Mesothelial cell of epicardium (in vitro differentiated cells): ENCODE measurements at regions not wholly inside any gene's neighbourhood (a gene's known extent, or its start where the extent isn't known, plus 50 kb on each side); places are given as distances from the start of the nearest gene placed in this dataset.
"Not testable (repeated sequence)": the region's sequence is repeated elsewhere in the genome, so short reads cannot be mapped to it uniquely, and the experiment has no call there.

Experiments
- DNase-seq, 2 experiments: peaks; one replicate each; pipeline ENCODE4 v3.0.0; 2021; ENCODE audit warnings: low spot score in 2 of 2; ENCODE audit not compliant: unreplicated experiment in 2 of 2
- H3K27ac Mint-ChIP-seq: 2 replicates; pipeline ENCODE4 v1.8.0; 2021; ENCODE audit warnings: mixed read lengths
- H3K27me3 Mint-ChIP-seq: 2 replicates; pipeline ENCODE4 v1.8.0; 2021; ENCODE audit warnings: low read depth, mixed read lengths
- H3K36me3 Mint-ChIP-seq: 2 replicates; pipeline ENCODE4 v1.8.0; 2021; ENCODE audit warnings: mixed read lengths
- H3K4me1 Mint-ChIP-seq: 2 replicates; pipeline ENCODE4 v1.8.0; 2021; ENCODE audit warnings: mixed read lengths
- H3K4me3 Mint-ChIP-seq: 2 replicates; pipeline ENCODE4 v1.8.0; 2021; ENCODE audit warnings: mild to moderate bottlenecking, moderate library complexity, mixed read lengths
- H3K9me3 Mint-ChIP-seq: 2 replicates; pipeline ENCODE4 v1.8.0; 2021; ENCODE audit warnings: mixed read lengths
- TF ChIP-seq, protein P1 (sequence below): fragments of 200-600 bp; sonication (generic); IDR thresholded peaks from one replicate; pipeline ENCODE4 v1.5.0; 2021; ENCODE audit warnings: antibody characterized with exemption; ENCODE audit not compliant: unreplicated experiment

DNA sequence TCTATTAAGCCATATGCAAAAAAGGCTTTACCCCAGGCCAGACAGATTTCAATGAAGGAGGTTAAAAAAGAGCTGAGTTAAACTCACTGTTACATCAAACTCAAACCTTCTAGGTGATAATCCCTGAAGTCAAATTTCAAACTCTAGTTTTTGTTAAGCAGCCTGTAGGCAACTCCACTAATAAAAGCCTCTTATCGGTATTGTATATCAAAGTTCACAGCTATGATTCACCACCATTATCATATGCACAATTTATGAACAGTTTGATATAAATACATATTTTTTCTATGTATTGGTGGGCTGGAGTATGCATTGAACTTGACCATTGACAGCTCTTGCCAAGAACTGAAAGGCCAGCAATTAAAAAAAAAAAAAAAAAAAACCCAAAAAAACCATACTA, 308.2 kb downstream of the BTBD3 start:
- no peak for DNase-seq
- Mint-ChIP-seq H3K9me3 (no peaks in the 10 kb centered on the region), H3K27ac (no peak overlapping the region), H3K27me3 (no peaks in the 10 kb centered on the region), H3K4me3 (no peak overlapping the region), H3K36me3 (no peaks in the 10 kb centered on the region), H3K4me1 (no peaks in the 10 kb centered on the region)
- TF ChIP-seq, protein P1, sequence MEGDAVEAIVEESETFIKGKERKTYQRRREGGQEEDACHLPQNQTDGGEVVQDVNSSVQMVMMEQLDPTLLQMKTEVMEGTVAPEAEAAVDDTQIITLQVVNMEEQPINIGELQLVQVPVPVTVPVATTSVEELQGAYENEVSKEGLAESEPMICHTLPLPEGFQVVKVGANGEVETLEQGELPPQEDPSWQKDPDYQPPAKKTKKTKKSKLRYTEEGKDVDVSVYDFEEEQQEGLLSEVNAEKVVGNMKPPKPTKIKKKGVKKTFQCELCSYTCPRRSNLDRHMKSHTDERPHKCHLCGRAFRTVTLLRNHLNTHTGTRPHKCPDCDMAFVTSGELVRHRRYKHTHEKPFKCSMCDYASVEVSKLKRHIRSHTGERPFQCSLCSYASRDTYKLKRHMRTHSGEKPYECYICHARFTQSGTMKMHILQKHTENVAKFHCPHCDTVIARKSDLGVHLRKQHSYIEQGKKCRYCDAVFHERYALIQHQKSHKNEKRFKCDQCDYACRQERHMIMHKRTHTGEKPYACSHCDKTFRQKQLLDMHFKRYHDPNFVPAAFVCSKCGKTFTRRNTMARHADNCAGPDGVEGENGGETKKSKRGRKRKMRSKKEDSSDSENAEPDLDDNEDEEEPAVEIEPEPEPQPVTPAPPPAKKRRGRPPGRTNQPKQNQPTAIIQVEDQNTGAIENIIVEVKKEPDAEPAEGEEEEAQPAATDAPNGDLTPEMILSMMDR = no peak

DNA sequence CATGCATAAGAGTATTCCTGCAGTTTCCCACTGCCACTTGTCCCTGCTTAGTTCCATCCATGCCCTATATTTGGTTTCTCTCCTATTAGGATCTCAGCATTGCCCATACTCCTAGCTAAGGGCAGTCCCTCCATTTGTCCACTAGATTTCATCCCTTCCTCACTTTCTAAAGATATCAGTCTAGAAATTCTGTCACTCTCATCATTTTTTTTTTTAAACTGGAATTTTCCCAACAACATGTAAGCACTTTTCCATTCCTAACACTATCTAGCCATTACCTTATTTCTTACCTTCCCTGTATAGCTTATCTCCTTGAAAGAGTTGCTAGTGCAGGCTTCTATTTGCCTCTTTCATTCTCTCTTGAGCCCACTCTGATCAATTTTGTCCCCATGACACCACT, 312.2 kb downstream of the BTBD3 start:
- no peaks in the 10 kb centered on the region for H3K4me1 Mint-ChIP-seq
- TF ChIP-seq, protein P1 = no peak
- no peaks in the 10 kb centered on the region for H3K9me3 Mint-ChIP-seq
- H3K4me3 Mint-ChIP-seq = no peak overlapping the region
- no peaks in the 10 kb centered on the region for H3K36me3 Mint-ChIP-seq
- no peaks in the 10 kb centered on the region for H3K27me3 Mint-ChIP-seq
- no peak overlapping the region for H3K27ac Mint-ChIP-seq
- DNase-seq = no peak

DNA sequence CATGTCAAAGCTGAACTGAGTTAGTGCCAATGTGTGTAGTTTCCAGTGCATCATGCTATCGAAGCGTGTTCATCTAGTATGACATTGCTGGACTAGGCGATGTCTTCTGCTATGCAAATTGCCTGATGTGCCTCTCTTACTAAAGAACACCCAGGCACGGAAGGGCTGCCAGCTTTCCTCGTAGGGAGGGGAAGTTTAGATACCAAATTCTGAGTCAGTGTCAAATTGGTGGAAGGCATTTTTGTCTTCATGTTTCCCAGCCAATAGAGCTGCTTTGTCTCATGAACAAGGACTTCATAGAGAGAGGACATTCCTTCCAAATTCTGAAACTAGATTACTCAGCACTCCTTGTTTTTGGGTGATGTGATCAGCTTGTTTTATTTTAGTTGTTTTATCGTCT, 320.1 kb downstream of the BTBD3 start:
- H3K4me1 Mint-ChIP-seq = peaks cover 15% of the 10 kb centered on the region
- no peaks in the 10 kb centered on the region for H3K27me3 Mint-ChIP-seq
- no peak overlapping the region for H3K4me3 Mint-ChIP-seq
- no peaks in the 10 kb centered on the region for H3K36me3 Mint-ChIP-seq
- TF ChIP-seq, protein P1 = no peak
- no peaks in the 10 kb centered on the region for H3K9me3 Mint-ChIP-seq
- no peak overlapping the region for H3K27ac Mint-ChIP-seq
- no peak for DNase-seq

DNA sequence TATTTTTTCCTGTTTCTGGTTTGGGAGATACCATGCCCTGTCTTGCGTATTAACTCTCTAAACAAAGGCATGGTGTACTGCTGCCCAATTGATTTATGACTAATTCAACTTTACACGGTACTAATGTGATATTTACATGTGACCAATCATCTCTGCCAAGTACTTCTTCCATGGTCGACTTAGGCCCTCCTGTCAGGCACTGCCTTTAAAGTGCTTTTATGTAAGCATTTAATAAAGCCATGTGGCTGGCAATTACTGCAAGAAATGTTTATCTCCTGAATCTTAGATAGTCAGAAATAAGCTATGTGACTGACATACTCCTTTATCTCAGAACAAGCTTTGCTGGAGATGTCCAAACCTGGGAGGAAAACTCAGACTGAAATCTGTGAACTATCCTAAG, 323.4 kb downstream of the BTBD3 start:
- DNase-seq = no peak
- H3K27me3 Mint-ChIP-seq = no peaks in the 10 kb centered on the region
- H3K36me3 Mint-ChIP-seq = no peaks in the 10 kb centered on the region
- H3K4me3 Mint-ChIP-seq = no peak overlapping the region
- no peak overlapping the region for H3K27ac Mint-ChIP-seq
- peaks cover 15% of the 10 kb centered on the region for H3K4me1 Mint-ChIP-seq
- no peaks in the 10 kb centered on the region for H3K9me3 Mint-ChIP-seq
- TF ChIP-seq, protein P1 = no peak

DNA sequence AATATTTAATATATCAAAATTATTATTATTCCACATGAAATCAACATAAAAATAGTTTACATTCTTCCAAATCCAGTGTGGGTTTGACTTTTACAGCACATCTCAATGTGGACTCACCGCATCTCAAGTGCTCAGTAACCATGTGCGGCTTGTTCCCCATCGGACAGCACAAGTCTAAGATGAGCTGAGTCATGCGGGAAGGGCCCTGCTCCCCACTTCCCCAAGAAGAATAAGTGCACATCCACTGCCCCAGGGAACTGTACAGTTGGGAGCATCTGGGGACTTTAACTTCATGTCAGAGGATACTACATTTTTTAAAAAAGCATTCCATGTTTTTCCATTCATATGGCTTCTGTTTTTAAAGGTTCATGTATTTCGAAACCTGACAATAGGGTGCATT, 325.6 kb downstream of the BTBD3 start:
- Mint-ChIP-seq H3K27me3 (no peaks in the 10 kb centered on the region), H3K36me3 (no peaks in the 10 kb centered on the region), H3K4me3 (no peak overlapping the region), H3K9me3 (no peaks in the 10 kb centered on the region), H3K27ac (no peak overlapping the region), H3K4me1 (peaks cover 14% of the 10 kb centered on the region)
- no peak for DNase-seq
- TF ChIP-seq, protein P1 = no peak

DNA sequence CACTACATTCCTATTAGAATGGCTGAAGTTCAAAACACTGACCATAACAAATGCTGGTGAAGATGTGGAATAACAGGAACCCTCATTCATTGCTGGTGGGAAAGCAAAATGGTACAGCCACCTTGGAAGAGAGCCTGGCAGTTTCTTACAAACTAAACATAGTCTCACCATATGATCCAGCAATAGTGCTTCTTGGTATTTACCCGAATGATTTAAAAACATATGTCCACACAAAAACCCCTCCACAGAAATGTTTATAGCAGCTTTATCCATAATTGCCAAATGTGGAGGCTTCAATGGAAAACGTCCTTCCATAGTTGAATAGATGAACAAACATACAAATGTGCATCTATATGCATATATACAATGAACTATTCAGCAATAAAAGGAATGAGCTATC, 330.8 kb downstream of the BTBD3 start:
- Mint-ChIP-seq H3K9me3 (no peaks in the 10 kb centered on the region), H3K36me3 (no peaks in the 10 kb centered on the region), H3K4me1 (peaks cover 4% of the 10 kb centered on the region), H3K27me3 (no peaks in the 10 kb centered on the region), H3K4me3 (no peak overlapping the region), H3K27ac (no peak overlapping the region)
- TF ChIP-seq, protein P1 = no peak
- no peak for DNase-seq

DNA sequence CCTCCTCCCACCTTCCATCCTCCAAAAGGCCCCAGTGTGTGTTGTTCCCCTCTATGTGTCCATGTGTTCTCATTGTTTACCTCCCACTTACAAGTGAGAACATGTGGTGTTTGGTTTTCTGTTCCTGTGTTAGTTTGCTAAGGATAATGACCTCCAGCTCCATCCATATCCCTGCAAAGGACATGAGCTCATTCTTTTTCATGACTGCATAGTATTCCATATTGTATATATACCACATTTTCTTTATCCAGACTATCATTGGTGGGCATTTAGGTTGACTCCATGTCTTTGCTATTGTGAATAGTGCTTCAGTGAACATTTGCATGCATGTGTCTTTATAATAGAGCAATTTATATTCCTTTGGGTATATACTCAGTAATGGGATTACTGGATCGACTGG, 333.0 kb downstream of the BTBD3 start:
- not testable (repeated sequence) for H3K27me3 Mint-ChIP-seq, DNase-seq, H3K4me3 Mint-ChIP-seq, H3K9me3 Mint-ChIP-seq, H3K36me3 Mint-ChIP-seq, H3K27ac Mint-ChIP-seq, H3K4me1 Mint-ChIP-seq
